ENCODE measurements at regions not wholly inside any gene's neighbourhood (a gene's known extent, or its start where the extent isn't known, plus 50 kb on each side); places are given as distances from the start of the nearest gene placed in this dataset.

DNA sequence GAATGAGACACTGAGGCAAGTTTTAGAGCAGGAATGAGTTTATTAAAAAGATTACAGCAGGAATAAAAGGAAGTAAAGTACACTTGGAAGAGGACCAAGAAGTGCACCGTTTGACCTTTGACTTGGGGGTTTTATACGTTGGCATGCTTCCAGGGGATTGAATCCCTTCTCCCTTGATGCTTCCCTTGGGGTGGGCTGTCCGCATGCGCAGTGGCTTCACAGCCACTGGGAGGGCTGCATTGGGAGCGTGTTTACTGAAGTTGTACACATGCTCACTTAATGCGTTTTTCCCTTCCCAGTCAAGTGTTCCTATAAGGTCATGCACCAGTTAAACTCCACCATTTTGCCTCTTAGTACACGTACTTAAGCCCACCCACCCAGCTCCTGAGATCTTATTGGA, 72.4 kb upstream of the MARK1 start:
- WGBS (ENCODE audit: low lambda C conversion rate) = 61% methylated on average over 7 of the region's 7 CpGs
- Histone ChIP-seq H3K4me2 (no peak overlapping the region), H3K27me3 (ENCODE audit: insufficient read depth) (no peaks in the 10 kb centered on the region), H3K4me3 (ENCODE audit: low read depth in 2 of 2, low read length in 1 of 2) (no peak overlapping the region), H3K9me3 (no peaks in the 10 kb centered on the region), H3F3A (replicated peaks; ENCODE audit: insufficient read depth) (no peaks in the 10 kb centered on the region), H3K9ac (no peak overlapping the region), H2AFZ (ENCODE audit: low read depth) (no peak overlapping the region), H3K79me2 (ENCODE audit: insufficient read depth) (no peaks in the 10 kb centered on the region), H3K36me3 (replicated peaks in 1 of 2; ENCODE audit: control insufficient read depth in 1 of 2, insufficient read depth in 2 of 2, low read length in 1 of 2) (no peaks in the 10 kb centered on the region), H3K9me2 (no peaks in the 10 kb centered on the region), H3K4me1 (ENCODE audit: control insufficient read depth in 1 of 2, insufficient read depth in 2 of 2, low read depth in 1 of 2, low read length in 1 of 2) (no peaks in the 10 kb centered on the region; a peak in 2 of 4 replicates), H4K20me1 (ENCODE audit: insufficient read depth) (no peaks in the 10 kb centered on the region), H3K27ac (ENCODE audit: low read depth in 2 of 2, low read length in 1 of 2) (no peak overlapping the region)
- no peak for TF ChIP-seq NRF1 (IDR thresholded peaks at IDR 0.05; ENCODE audit: low read depth, low read length)
- TF ChIP-seq TCF12 (IDR thresholded peaks at IDR 0.05) = no peak
- TF ChIP-seq FOXJ3 (CRISPR knock-in tag; IDR thresholded peaks at IDR 0.05) = no peak
- POLR2A ChIA-PET = no interaction called here
- DNase-seq = no peak
- CTCF ChIA-PET = interaction anchor here (1.6 kb wide), 1 partner anchor 8 kb away, joined by 7 read pairs; no protein-coding TSS in a partner anchor

DNA sequence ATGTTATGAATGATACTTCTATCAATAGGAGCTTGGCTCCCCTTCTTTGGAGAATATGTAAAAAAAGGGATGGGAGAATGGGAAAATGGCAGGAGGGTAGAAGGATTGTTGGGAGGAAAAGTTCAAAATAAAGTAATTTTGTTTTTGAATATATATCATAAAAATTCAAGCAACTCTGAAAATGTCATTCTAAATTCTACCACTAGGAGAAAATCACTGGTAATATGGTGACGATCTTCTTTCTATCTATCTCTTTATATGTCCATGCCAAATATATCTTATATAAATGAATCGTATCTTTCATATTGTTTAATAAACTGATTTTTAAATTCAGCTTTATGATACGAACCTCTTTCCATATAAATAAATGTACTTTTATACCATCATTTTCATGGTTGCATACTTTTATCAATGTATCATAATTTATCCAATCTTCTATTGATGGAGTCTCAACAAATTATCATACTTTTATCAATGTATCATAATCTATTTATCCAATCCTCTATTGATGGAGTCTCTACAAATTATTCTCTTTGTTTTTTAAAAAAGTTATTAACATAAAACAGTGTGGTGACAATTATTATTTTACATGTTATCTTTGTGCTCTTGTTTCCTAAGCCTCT, 73.7 kb upstream of the MARK1 start:
- Histone ChIP-seq H3K4me1 (ENCODE audit: control insufficient read depth in 1 of 2, insufficient read depth in 2 of 2, low read depth in 1 of 2, low read length in 1 of 2) (no peaks in the 10 kb centered on the region; a peak in 2 of 4 replicates), H3K4me2 (no peak overlapping the region), H4K20me1 (ENCODE audit: insufficient read depth) (no peaks in the 10 kb centered on the region), H3K9me3 (no peaks in the 10 kb centered on the region), H3K9ac (no peak overlapping the region), H3K27me3 (ENCODE audit: insufficient read depth) (peaks cover 2% of the 10 kb centered on the region; the same call in 1 of the 2 replicates), H3K9me2 (no peaks in the 10 kb centered on the region), H3K4me3 (ENCODE audit: low read depth in 2 of 2, low read length in 1 of 2) (no peak overlapping the region), H3F3A (replicated peaks; ENCODE audit: insufficient read depth) (no peaks in the 10 kb centered on the region), H3K27ac (ENCODE audit: low read depth in 2 of 2, low read length in 1 of 2) (no peak overlapping the region), H2AFZ (ENCODE audit: low read depth) (no peak overlapping the region), H3K79me2 (ENCODE audit: insufficient read depth) (no peaks in the 10 kb centered on the region), H3K36me3 (replicated peaks in 1 of 2; ENCODE audit: control insufficient read depth in 1 of 2, insufficient read depth in 2 of 2, low read length in 1 of 2) (no peaks in the 10 kb centered on the region)
- CTCF ChIA-PET = interaction anchor here (0.9 to 1.7 kb wide), 5 partner anchors 9 to 58 kb away, joined by 3 to 7 read pairs (median 5); no protein-coding TSS in a partner anchor
- TF ChIP-seq TAF1 (IDR thresholded peaks at IDR 0.05; ENCODE audit: borderline replicate concordance, low read depth, low read length) (no peak), ELF1 (IDR thresholded peaks at IDR 0.05) (no peak), YY1 (IDR thresholded peaks at IDR 0.05; ENCODE audit: low read depth) (no peak), RCOR1 (IDR thresholded peaks at IDR 0.05; ENCODE audit: low read length) (no peak)
- TF ChIP-seq, protein P1, sequence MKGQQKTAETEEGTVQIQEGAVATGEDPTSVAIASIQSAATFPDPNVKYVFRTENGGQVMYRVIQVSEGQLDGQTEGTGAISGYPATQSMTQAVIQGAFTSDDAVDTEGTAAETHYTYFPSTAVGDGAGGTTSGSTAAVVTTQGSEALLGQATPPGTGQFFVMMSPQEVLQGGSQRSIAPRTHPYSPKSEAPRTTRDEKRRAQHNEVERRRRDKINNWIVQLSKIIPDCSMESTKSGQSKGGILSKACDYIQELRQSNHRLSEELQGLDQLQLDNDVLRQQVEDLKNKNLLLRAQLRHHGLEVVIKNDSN (IDR thresholded peaks at IDR 0.05; ENCODE audit: borderline replicate concordance, low read depth) = no peak
- TF ChIP-seq, protein P2, sequence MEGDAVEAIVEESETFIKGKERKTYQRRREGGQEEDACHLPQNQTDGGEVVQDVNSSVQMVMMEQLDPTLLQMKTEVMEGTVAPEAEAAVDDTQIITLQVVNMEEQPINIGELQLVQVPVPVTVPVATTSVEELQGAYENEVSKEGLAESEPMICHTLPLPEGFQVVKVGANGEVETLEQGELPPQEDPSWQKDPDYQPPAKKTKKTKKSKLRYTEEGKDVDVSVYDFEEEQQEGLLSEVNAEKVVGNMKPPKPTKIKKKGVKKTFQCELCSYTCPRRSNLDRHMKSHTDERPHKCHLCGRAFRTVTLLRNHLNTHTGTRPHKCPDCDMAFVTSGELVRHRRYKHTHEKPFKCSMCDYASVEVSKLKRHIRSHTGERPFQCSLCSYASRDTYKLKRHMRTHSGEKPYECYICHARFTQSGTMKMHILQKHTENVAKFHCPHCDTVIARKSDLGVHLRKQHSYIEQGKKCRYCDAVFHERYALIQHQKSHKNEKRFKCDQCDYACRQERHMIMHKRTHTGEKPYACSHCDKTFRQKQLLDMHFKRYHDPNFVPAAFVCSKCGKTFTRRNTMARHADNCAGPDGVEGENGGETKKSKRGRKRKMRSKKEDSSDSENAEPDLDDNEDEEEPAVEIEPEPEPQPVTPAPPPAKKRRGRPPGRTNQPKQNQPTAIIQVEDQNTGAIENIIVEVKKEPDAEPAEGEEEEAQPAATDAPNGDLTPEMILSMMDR (IDR thresholded peaks at IDR 0.05) = peak; percentile 57
- POLR2A ChIA-PET = no interaction called here
- 52% methylated on average over 3 of the region's 3 CpGs for WGBS (ENCODE audit: low lambda C conversion rate)
- DNase-seq = no peak

DNA sequence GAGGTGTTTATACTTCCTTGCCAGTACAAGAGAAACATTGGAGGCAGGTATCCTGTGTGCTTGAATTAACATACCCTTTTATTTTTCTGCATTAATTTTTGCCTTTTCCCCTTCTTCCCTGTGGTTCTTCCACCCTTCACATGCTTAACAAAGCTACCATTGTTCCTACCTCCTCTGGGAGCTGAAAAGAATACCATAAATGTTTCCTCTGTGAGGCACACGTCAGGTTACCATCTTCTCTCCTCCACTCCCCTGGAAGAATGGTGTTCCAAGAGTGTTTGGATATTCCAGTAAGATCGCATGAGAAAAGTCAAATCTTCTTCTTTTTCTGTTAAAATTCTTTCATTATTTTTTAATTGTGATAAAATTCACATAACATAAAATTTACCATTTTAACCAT, 74.6 kb upstream of the MARK1 start:
- no peaks in the 10 kb centered on the region; a peak in 2 of 4 replicates for H3K4me1 ChIP-seq (ENCODE audit: control insufficient read depth in 1 of 2, insufficient read depth in 2 of 2, low read depth in 1 of 2, low read length in 1 of 2)
- H3K4me2 ChIP-seq = no peak overlapping the region
- H3K9me2 ChIP-seq = no peaks in the 10 kb centered on the region
- H3F3A ChIP-seq (replicated peaks; ENCODE audit: insufficient read depth) = no peaks in the 10 kb centered on the region
- CTCF ChIA-PET = interaction anchor here (1.0 to 1.7 kb wide), 2 partner anchors 12 to 30 kb away, joined by 5 read pairs; no protein-coding TSS in a partner anchor
- no peak overlapping the region for H3K27ac ChIP-seq (ENCODE audit: low read depth in 2 of 2, low read length in 1 of 2)
- no peaks in the 10 kb centered on the region for H4K20me1 ChIP-seq (ENCODE audit: insufficient read depth)
- no peak overlapping the region for H3K9ac ChIP-seq
- H3K9me3 ChIP-seq = no peaks in the 10 kb centered on the region
- H3K4me3 ChIP-seq (ENCODE audit: low read depth in 2 of 2, low read length in 1 of 2) = no peak overlapping the region
- H2AFZ ChIP-seq (ENCODE audit: low read depth) = no peak overlapping the region
- TF ChIP-seq ELF1 (IDR thresholded peaks at IDR 0.05) = no peak
- TF ChIP-seq RFX5 (IDR thresholded peaks at IDR 0.05; ENCODE audit: low read length) = no peak
- no peak for TF ChIP-seq SIN3A (IDR thresholded peaks at IDR 0.05; ENCODE audit: borderline replicate concordance, low read depth, low read length)
- TF ChIP-seq, protein P3, sequence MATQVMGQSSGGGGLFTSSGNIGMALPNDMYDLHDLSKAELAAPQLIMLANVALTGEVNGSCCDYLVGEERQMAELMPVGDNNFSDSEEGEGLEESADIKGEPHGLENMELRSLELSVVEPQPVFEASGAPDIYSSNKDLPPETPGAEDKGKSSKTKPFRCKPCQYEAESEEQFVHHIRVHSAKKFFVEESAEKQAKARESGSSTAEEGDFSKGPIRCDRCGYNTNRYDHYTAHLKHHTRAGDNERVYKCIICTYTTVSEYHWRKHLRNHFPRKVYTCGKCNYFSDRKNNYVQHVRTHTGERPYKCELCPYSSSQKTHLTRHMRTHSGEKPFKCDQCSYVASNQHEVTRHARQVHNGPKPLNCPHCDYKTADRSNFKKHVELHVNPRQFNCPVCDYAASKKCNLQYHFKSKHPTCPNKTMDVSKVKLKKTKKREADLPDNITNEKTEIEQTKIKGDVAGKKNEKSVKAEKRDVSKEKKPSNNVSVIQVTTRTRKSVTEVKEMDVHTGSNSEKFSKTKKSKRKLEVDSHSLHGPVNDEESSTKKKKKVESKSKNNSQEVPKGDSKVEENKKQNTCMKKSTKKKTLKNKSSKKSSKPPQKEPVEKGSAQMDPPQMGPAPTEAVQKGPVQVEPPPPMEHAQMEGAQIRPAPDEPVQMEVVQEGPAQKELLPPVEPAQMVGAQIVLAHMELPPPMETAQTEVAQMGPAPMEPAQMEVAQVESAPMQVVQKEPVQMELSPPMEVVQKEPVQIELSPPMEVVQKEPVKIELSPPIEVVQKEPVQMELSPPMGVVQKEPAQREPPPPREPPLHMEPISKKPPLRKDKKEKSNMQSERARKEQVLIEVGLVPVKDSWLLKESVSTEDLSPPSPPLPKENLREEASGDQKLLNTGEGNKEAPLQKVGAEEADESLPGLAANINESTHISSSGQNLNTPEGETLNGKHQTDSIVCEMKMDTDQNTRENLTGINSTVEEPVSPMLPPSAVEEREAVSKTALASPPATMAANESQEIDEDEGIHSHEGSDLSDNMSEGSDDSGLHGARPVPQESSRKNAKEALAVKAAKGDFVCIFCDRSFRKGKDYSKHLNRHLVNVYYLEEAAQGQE (IDR thresholded peaks at IDR 0.05; ENCODE audit: low read depth, low read length) = no peak
- H3K27me3 ChIP-seq (ENCODE audit: insufficient read depth) = peaks cover 3% of the 10 kb centered on the region; the same call in 1 of the 2 replicates
- H3K79me2 ChIP-seq (ENCODE audit: insufficient read depth) = no peaks in the 10 kb centered on the region
- DNase-seq = no peak
- WGBS (ENCODE audit: low lambda C conversion rate) = 62% methylated on average over 2 of the region's 2 CpGs
- POLR2A ChIA-PET = no interaction called here
- no peaks in the 10 kb centered on the region for H3K36me3 ChIP-seq (replicated peaks in 1 of 2; ENCODE audit: control insufficient read depth in 1 of 2, insufficient read depth in 2 of 2, low read length in 1 of 2)
